ENCODE measurements at regions not wholly inside any gene's neighbourhood (a gene's known extent, or its start where the extent isn't known, plus 50 kb on each side); places are given as distances from the start of the nearest gene placed in this dataset.

DNA sequence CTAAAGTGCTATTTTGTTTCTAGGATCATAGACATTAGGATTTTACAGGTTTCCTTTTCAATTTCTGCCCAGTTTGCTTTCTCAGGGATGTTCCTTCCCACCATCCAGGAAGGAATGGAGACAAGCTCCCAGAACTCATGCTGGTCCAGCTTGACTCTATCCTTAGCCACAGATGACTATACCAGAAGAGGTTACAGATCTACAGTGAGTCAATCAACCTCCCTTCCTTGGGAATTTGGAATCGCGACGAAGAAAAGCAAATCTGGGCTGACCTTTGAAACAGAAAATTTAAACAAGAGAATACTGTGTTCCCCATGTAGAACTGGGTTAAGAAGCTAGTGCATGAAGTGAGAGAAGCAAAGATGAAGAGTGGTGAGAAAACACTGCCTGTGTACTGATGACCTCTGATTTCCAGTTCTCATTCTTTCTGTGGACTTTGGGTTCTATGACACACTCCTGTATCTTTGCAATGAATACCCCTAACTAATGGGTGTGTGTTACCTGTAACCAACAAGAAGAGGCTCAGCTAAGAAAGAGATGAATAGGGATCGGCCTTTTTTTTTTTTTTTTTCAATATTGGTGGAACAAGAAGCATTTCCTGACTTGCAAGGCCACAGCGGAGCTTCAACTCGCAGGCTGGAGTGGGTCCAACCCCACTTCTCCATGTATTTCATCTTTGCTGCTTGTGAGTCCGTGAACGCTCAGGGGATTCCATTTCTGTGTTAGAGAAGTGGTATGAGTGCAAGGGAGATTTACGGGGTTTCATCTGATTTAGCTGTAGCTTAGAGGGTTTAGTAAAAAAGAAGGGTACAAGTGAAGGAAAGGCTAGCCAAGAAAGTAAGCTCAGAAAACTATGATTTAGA lies 563.9 kb upstream of the CLINT1 start:
- no peak for DNase-seq

DNA sequence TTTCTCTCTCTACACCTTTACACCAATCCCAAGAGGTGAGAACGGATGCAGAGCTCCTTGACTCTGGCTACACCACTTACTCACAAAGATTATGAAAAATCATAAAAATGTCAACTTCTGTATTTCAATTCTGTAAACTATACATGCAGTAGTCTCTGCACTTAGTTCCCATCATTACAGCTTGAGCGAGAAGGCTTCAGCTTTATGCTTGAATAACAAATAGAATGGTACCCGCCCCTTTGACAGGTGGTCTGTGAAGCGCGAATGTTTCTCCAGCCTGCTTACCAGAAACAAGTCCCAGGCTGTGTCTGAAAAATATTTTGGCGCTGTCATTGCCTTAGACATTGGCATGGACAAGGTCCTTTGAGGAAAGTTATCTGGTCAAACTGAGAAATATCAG lies 562.4 kb upstream of the CLINT1 start:
- H3K27me3 ChIP-seq (replicated peaks; ENCODE audit: insufficient read depth), result no peaks in the 10 kb centered on the region
- in situ Hi-C loops (cut with MboI), result no loop called here
- no peaks in the 10 kb centered on the region for H3K79me2 ChIP-seq (ENCODE audit: insufficient read depth)
- H3F3A ChIP-seq (ENCODE audit: insufficient read depth), result no peaks in the 10 kb centered on the region
- no peak overlapping the region for H3K4me2 ChIP-seq (ENCODE audit: unreplicated experiment)
- no peaks in the 10 kb centered on the region; the same call in 1 of the 2 replicates for H3K4me1 ChIP-seq (ENCODE audit: insufficient read depth)
- no peaks in the 10 kb centered on the region for H3K9me2 ChIP-seq (ENCODE audit: insufficient read depth)
- TF ChIP-seq EZH2phosphoT487 (IDR thresholded peaks at IDR 0.05; ENCODE audit: insufficient read depth, low read depth) (no peak), EZH2 (IDR thresholded peaks at IDR 0.05; ENCODE audit: insufficient read depth, poor library complexity, severe bottlenecking) (no peak)
- no peak overlapping the region for H3K27ac ChIP-seq
- H4K20me1 ChIP-seq (ENCODE audit: insufficient read depth), result no peaks in the 10 kb centered on the region
- H3K36me3 ChIP-seq (ENCODE audit: low read depth), result no peaks in the 10 kb centered on the region
- H2AFZ ChIP-seq, result no peak overlapping the region
- DNase-seq, result no peak
- 91 to 93% methylated on average over 6 of the region's 6 CpGs for WGBS, 2 experiments (ENCODE audit: low coverage in 1 of 2, low lambda C conversion rate in 2 of 2, missing lambda C conversion rate in 2 of 2)
- H3K4me3 ChIP-seq, result no peak overlapping the region
- H3K9me3 ChIP-seq (ENCODE audit: low read depth), result no peaks in the 10 kb centered on the region
- no peak overlapping the region for H3K9ac ChIP-seq

More for the DNA sequence above, 563.9 kb upstream of the CLINT1 start:
- no peaks in the 10 kb centered on the region for H3K36me3 ChIP-seq (ENCODE audit: low read depth)
- WGBS, 2 experiments (ENCODE audit: low coverage in 1 of 2, low lambda C conversion rate in 2 of 2, missing lambda C conversion rate in 2 of 2), result 94 to 96% methylated on average over 9 of the region's 9 CpGs
- no peaks in the 10 kb centered on the region; the same call in 1 of the 2 replicates for H3K4me1 ChIP-seq (ENCODE audit: insufficient read depth)
- no peak overlapping the region for H2AFZ ChIP-seq
- H3K4me2 ChIP-seq (ENCODE audit: unreplicated experiment), result no peak overlapping the region
- no peaks in the 10 kb centered on the region for H3K9me3 ChIP-seq (ENCODE audit: low read depth)
- H3K27ac ChIP-seq, result no peak overlapping the region
- no peak for TF ChIP-seq EZH2phosphoT487 (IDR thresholded peaks at IDR 0.05; ENCODE audit: insufficient read depth, low read depth)
- no peak for TF ChIP-seq EZH2 (IDR thresholded peaks at IDR 0.05; ENCODE audit: insufficient read depth, poor library complexity, severe bottlenecking)
- in situ Hi-C loops (cut with MboI), result no loop called here
- H3K9ac ChIP-seq, result no peak overlapping the region
- H3K9me2 ChIP-seq (ENCODE audit: insufficient read depth), result no peaks in the 10 kb centered on the region
- H3K27me3 ChIP-seq (replicated peaks; ENCODE audit: insufficient read depth), result no peaks in the 10 kb centered on the region
- H3F3A ChIP-seq (ENCODE audit: insufficient read depth), result no peaks in the 10 kb centered on the region
- no peaks in the 10 kb centered on the region for H3K79me2 ChIP-seq (ENCODE audit: insufficient read depth)
- no peaks in the 10 kb centered on the region for H4K20me1 ChIP-seq (ENCODE audit: insufficient read depth)
- H3K4me3 ChIP-seq, result no peak overlapping the region

DNA sequence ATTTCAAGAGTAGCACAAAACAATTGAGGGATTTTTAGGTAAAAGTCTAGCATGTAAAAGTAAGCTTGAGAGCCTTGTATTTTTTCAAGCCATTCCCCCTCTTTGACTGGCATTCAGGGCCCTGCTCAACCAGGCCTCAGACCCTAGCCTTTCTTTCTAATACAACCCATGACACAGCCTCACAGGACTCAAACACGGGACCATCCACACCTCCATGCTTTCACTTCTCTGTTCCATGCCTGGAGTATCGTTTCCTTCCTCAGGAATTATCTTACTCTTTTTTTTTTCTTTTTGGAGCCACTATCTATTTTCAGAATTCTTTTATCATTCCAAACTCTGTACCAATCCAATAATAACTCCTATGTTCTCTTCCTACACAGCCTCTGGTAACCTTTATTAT lies 560.2 kb upstream of the CLINT1 start:
- no peak overlapping the region for H2AFZ ChIP-seq
- no peak for DNase-seq
- H3K9me2 ChIP-seq (ENCODE audit: insufficient read depth), result no peaks in the 10 kb centered on the region
- TF ChIP-seq EZH2phosphoT487 (IDR thresholded peaks at IDR 0.05; ENCODE audit: insufficient read depth, low read depth) (no peak), EZH2 (IDR thresholded peaks at IDR 0.05; ENCODE audit: insufficient read depth, poor library complexity, severe bottlenecking) (no peak)
- peaks cover 18% of the 10 kb centered on the region for H3K4me1 ChIP-seq (ENCODE audit: insufficient read depth)
- H3K79me2 ChIP-seq (ENCODE audit: insufficient read depth), result no peaks in the 10 kb centered on the region
- no peaks in the 10 kb centered on the region for H3K27me3 ChIP-seq (replicated peaks; ENCODE audit: insufficient read depth)
- H3F3A ChIP-seq (ENCODE audit: insufficient read depth), result peaks cover 7% of the 10 kb centered on the region; the same call in 1 of the 2 replicates
- WGBS, 2 experiments (ENCODE audit: low coverage in 1 of 2, low lambda C conversion rate in 2 of 2, missing lambda C conversion rate in 2 of 2), result 87 to 90% methylated on average over 2 of the region's 2 CpGs
- no peak overlapping the region for H3K27ac ChIP-seq
- no peaks in the 10 kb centered on the region for H4K20me1 ChIP-seq (ENCODE audit: insufficient read depth)
- H3K36me3 ChIP-seq (ENCODE audit: low read depth), result no peaks in the 10 kb centered on the region
- H3K9me3 ChIP-seq (ENCODE audit: low read depth), result no peaks in the 10 kb centered on the region
- no peak overlapping the region for H3K4me3 ChIP-seq
- no peak overlapping the region for H3K9ac ChIP-seq
- in situ Hi-C loops (cut with MboI), result no loop called here
- H3K4me2 ChIP-seq (ENCODE audit: unreplicated experiment), result no peak overlapping the region

DNA sequence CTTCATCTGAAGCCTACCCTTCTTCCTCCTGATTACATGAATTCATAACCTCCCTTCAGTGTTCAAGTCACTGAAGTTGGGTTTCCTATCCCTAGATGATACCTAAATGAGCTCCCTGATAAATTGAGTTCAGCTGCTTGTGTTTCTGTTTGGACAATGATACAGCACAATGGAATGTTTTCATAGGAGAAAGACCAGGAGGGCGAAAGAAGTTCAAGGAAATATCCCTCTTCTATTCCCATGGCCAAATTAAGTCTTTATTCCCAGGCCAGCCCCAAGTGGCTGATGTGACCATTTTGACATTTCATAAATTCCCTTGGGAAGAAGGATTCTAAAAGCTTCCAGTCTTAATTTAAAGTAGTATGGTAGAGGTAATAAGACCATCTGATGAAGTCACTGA lies 555.8 kb upstream of the CLINT1 start:
- WGBS, 2 experiments (ENCODE audit: low coverage in 1 of 2, low lambda C conversion rate in 2 of 2, missing lambda C conversion rate in 2 of 2), result 0% methylated on average over 1 of the region's 1 CpG
- peak; percentile 70 for DNase-seq

More for the DNA sequence above, 555.8 kb upstream of the CLINT1 start:
- no peaks in the 10 kb centered on the region for H3K9me2 ChIP-seq (ENCODE audit: insufficient read depth)
- H3K9ac ChIP-seq, result no peak overlapping the region
- no peaks in the 10 kb centered on the region for H3K79me2 ChIP-seq (ENCODE audit: insufficient read depth)
- H3K4me1 ChIP-seq (ENCODE audit: insufficient read depth), result peaks cover 20% of the 10 kb centered on the region
- H3F3A ChIP-seq (ENCODE audit: insufficient read depth), result peaks cover 7% of the 10 kb centered on the region; the same call in 1 of the 2 replicates
- H2AFZ ChIP-seq, result no peak overlapping the region
- H3K27me3 ChIP-seq (replicated peaks; ENCODE audit: insufficient read depth), result no peaks in the 10 kb centered on the region
- peak overlapping the region; percentile 59 for H3K4me2 ChIP-seq (ENCODE audit: unreplicated experiment)
- H3K36me3 ChIP-seq (ENCODE audit: low read depth), result no peaks in the 10 kb centered on the region
- no peak for TF ChIP-seq EZH2 (IDR thresholded peaks at IDR 0.05; ENCODE audit: insufficient read depth, poor library complexity, severe bottlenecking)
- no peak for TF ChIP-seq EZH2phosphoT487 (IDR thresholded peaks at IDR 0.05; ENCODE audit: insufficient read depth, low read depth)
- H4K20me1 ChIP-seq (ENCODE audit: insufficient read depth), result no peaks in the 10 kb centered on the region
- no peak overlapping the region for H3K27ac ChIP-seq
- no peaks in the 10 kb centered on the region for H3K9me3 ChIP-seq (ENCODE audit: low read depth)
- no peak overlapping the region; the same call in 1 of the 2 replicates for H3K4me3 ChIP-seq
- in situ Hi-C loops (cut with MboI), result no loop called here

All from GM23248 (cell line).